Uterus (tissue), 2 donors: ENCODE measurements at regions not wholly inside any gene's neighbourhood (a gene's known extent, or its start where the extent isn't known, plus 50 kb on each side); places are given as distances from the start of the nearest gene placed in this dataset.

ENCODE experiments used
- POLR2A ChIP-seq, 2 donors: fragments of 450-650 bp; IDR thresholded peaks; one replicate each; pipeline ENCODE4 v1.6.1; 2016; ENCODE audit warnings: antibody characterized with exemption in 2 of 2, mild to moderate bottlenecking in 1 of 2, moderate library complexity in 1 of 2
- TF ChIP-seq, protein P1 (sequence below), 4 experiments: fragments of 200-600 bp in 2 of 4; fragments of 450-650 bp in 2 of 4; sonication (generic) in 2 of 4; IDR thresholded peaks; one replicate each; pipeline ENCODE4 v1.5.1; 2016 to 2019; ENCODE audit warnings: antibody characterized with exemption in 4 of 4, mild to moderate bottlenecking in 2 of 4, moderate library complexity in 1 of 4

DNA sequence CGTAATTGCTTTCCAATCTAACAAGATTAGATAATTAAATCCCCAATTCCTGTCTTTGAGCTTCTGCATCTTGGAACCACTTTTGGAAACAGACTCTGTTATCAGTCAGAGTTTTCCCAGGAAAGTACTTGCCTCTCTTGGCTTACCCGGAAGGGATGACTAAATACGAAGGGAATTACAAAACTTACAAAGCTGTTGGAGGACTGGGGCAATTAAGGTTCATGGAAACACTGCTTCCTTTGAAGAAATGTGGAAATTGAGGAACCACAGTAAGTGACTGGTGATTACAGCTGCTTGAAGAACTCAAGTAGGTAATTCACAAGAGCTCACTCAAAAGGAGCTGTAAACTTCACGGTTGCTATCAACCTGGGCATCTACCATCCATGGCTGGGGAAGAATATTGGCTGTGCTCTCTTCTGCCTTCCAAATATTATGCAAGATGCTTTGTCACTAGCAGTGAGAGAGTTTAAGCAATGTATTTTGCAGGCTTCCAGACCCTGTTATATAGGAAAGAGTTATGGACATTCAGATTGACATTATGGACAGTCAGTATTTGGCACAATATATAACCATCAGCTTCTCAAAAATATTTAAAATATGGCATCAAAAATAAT lies 104.6 kb upstream of the MAN2A1 start:
- TF ChIP-seq, protein P1, sequence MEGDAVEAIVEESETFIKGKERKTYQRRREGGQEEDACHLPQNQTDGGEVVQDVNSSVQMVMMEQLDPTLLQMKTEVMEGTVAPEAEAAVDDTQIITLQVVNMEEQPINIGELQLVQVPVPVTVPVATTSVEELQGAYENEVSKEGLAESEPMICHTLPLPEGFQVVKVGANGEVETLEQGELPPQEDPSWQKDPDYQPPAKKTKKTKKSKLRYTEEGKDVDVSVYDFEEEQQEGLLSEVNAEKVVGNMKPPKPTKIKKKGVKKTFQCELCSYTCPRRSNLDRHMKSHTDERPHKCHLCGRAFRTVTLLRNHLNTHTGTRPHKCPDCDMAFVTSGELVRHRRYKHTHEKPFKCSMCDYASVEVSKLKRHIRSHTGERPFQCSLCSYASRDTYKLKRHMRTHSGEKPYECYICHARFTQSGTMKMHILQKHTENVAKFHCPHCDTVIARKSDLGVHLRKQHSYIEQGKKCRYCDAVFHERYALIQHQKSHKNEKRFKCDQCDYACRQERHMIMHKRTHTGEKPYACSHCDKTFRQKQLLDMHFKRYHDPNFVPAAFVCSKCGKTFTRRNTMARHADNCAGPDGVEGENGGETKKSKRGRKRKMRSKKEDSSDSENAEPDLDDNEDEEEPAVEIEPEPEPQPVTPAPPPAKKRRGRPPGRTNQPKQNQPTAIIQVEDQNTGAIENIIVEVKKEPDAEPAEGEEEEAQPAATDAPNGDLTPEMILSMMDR (IDR thresholded peaks at IDR 0.05), result no peak
- no peak for TF ChIP-seq POLR2A (IDR thresholded peaks at IDR 0.05)
